CD4-positive, alpha-beta T cell treated with Interleukin-15 for 4 hours (primary cell): ENCODE measurements at regions not wholly inside any gene's neighbourhood (a gene's known extent, or its start where the extent isn't known, plus 50 kb on each side); places are given as distances from the start of the nearest gene placed in this dataset.

Source experiments
- DNase-seq: peaks from one replicate; pipeline ENCODE4 v3.0.0-alpha.2; 2020; ENCODE audit warnings: low spot score

DNA sequence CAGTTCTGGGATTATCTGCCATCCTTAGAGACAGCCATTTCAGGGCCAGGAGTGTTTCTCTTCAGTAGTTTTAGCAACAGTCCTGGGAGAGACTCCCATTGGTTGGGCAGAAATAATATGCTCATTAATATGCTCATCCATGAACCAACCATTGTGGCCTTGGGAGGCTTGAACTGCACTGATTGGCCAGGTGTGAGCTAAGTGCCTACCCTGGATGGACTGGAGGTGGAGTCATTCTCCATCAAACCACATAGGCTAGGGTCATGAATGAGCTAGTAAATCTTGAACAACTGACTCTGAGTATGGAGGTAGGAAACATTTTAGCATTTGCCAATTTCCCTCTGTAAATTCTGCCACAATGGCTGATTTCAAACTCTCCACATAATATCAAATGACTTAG lies 70.2 kb upstream of the ZFP64 start:
- DNase-seq, result no peak

GRCh38 chr20:52259295-52259694 lies 67.7 kb upstream of the ZFP64 start:
- DNase-seq, result no peak

DNA sequence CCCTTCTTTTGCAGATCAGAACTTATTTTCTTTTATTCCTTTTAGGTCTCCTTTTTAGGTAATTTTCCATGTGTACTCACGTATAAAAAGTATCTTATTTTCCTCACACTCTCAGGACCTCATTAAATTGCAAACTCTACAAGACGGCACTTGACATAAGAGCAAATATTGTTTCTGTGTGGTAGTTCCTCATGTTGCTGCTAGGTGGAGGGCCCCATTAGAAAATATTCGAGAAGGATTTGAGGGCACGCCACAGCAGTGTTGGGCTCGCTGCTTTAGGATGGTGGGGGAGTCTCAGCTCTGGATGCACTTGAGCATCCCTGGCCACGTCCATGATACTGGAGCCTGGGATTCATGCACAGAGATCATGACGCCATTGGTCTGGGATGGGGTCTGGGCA lies 64.9 kb upstream of the ZFP64 start:
- DNase-seq, result no peak

DNA sequence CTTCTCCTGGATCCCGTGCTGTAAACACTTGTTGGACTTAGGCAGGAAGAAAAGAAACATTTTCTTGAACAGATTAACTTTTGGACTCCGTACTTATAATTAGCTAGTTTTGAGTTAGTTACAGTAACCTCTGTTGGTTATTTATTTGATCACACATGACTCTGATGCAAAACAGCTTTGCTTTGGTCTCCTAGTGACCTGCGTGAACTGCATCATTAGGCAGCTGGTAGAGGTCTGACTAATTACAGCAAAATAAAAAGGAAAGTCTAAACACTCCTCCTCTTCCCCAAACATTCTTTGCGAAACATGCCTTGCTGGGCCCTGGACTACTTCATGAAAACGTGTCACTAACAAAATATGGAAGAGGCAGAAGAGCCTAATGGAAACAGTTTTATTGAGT lies 61.1 kb upstream of the ZFP64 start:
- no peak for DNase-seq

- DNase-seq, result no peak
These were observed 60.2 kb upstream of the ZFP64 start for GRCh38 chr20:52251827-52252226.

DNA sequence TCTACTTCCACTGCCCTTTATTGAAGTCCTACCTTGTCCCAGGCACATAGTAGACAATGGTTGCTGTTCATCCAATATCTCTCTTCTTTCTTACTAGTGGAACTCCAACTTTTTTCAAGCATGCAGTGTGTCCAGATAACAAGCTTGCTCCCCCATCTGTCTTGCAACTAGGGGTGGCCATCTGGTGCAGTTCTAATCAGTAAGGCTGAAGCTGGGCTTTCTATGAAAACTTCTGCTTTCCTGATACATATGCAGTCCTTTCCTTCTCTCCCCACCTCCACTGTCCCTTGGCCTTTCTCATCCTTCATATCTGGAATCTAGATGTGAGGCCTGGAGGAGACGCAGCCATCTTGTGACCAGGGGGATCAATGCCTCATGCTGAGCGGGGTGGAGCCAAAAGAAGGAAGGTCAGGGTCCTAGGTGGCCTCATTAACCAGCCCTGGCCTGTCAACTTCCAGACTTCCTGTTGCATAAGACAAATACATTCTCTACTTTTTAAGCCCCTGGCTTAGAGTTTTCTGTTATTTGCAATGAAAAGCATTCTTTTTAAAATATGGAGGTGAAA lies 59.6 kb upstream of the ZFP64 start:
- no peak for DNase-seq

DNA sequence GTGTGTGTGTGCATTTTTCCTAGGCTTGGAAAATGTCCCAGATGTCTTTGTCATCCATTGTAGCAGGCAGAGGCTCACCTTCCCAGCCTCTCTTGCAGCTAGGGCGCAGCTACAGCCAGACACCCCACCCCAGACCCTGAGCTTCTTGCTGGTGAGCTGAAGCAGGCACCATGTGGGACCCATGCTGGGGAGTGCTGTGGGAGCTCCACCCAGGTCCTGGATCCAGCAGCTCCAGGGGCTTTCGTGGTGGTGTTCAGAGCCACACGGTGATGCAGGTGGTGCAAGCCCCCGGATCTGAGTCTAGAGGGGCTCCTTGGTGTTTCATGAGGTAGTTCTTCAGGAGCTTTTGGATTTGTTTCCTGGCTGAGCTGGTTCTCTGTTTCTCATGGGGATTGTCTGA lies 56.0 kb upstream of the ZFP64 start:
- no peak for DNase-seq

DNA sequence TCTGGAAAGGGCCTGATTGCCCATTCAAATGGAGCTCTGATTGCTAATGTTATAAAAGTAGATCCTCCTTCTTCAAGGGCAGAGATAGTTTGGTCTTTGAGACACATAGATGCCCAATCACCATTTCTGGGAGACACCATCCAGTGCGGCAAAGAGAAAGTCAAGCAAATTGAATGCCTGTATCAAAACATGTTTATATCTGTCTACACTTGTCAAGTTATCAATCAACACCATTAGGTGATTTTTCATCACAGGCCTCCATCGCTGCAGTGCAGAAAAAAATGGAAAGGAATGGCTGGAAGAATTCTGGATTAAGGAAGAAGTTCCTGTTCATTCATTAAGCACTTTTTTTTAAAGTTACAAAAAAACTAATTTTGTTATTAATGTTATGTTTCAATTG lies 54.8 kb upstream of the ZFP64 start:
- DNase-seq, result no peak

DNA sequence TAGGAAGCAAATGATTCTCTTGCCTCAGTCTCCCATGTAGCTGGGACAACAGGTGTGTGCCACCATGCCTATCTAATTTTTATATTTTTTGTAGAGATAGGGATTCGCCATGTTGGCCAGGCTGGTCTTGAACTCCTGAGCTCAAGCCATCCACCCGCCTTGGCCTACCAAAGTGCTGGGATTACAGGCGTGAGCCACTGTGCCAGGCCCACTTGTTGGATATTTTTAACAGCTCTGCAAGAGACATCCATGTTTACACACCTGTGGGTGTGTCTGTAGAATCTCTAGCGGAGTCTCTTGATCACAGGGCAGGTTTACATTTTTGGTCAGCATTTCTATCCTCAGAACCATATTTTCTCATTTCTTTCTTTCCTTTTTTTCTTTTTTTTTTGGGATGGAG lies 53.1 kb upstream of the ZFP64 start:
- no peak for DNase-seq

- peak; percentile 32 for DNase-seq
These were observed 51.0 kb upstream of the ZFP64 start for GRCh38 chr20:52242237-52243230.
